PC-9 (cell line): ENCODE measurements at regions not wholly inside any gene's neighbourhood (a gene's known extent, or its start where the extent isn't known, plus 50 kb on each side); places are given as distances from the start of the nearest gene placed in this dataset.

Experiments used
- BruUV-seq: library from RNA; stranded (reverse); fragments of 400-500 nt; replicated peaks from 2 replicates; lab custom pipeline; 2021; lab: Mats Ljungman, UMichigan
- CTCF ChIA-PET: fragments of 300-600 bp; sonication (Branson Sonifier 250); formaldehyde crosslinking; loops from one replicate; lab custom pipeline; 2022; ENCODE audit warnings: antibody characterized with exemption; lab: Charles Lee
- POLR2A ChIA-PET: fragments of 300-600 bp; sonication (Branson Sonifier 250); formaldehyde crosslinking; loops from one replicate; lab custom pipeline; 2022; ENCODE audit warnings: antibody characterized with exemption; ENCODE audit not compliant: unreplicated experiment; lab: Charles Lee
- DNase-seq, 2 experiments: peaks; one replicate each; pipeline versions ENCODE4 v3.0.0 to v3.0.0-alpha.2; 2015 to 2022; ENCODE audit warnings: mixed read lengths in 1 of 2
- H2AFZ ChIP-seq: fragments of 200-600 bp; sonication (generic); 2 replicates; pipeline ENCODE4 v1.8.1; 2017; ENCODE audit warnings: antibody characterized with exemption
- H3F3A ChIP-seq: fragments of 200-600 bp; sonication (generic); 2 replicates; pipeline ENCODE4 v1.8.1; 2017; ENCODE audit warnings: antibody characterized with exemption, mild to moderate bottlenecking, low read depth; ENCODE audit not compliant: insufficient read depth
- H3K27ac ChIP-seq: fragments of 200-600 bp; sonication (generic); 2 replicates; pipeline ENCODE4 v1.6.1; 2016; ENCODE audit warnings: mixed run types
- H3K27me3 ChIP-seq: fragments of 200-600 bp; sonication (generic); 2 replicates; pipeline ENCODE4 v1.6.1; 2016; ENCODE audit warnings: low read depth, mixed run types; ENCODE audit not compliant: insufficient read depth
- H3K36me3 ChIP-seq: fragments of 200-600 bp; sonication (generic); 2 replicates; pipeline ENCODE4 v1.6.1; 2016; ENCODE audit warnings: low read depth, mixed run types
- H3K4me1 ChIP-seq: fragments of 200-600 bp; sonication (generic); replicated peaks from 2 replicates; pipeline ENCODE4 v1.6.1; 2016; ENCODE audit warnings: mixed run types; ENCODE audit not compliant: insufficient read depth
- H3K4me2 ChIP-seq: fragments of 200-600 bp; sonication (generic); 2 replicates; pipeline ENCODE4 v1.6.1; 2017; ENCODE audit warnings: mixed run types
- H3K4me3 ChIP-seq: fragments of 200-600 bp; sonication (generic); 2 replicates; pipeline ENCODE4 v1.6.1; 2016; ENCODE audit warnings: mixed run types
- H3K79me2 ChIP-seq: fragments of 200-600 bp; sonication (generic); 2 replicates; pipeline ENCODE4 v1.6.1; 2017; ENCODE audit warnings: low read depth, mixed run types
- H3K9me2 ChIP-seq: fragments of 200-600 bp; sonication (generic); 2 replicates; pipeline ENCODE4 v1.8.1; 2017; ENCODE audit warnings: mild to moderate bottlenecking; ENCODE audit not compliant: insufficient read depth
- H3K9me3 ChIP-seq: fragments of 200-600 bp; sonication (generic); 2 replicates; pipeline ENCODE4 v1.8.1; 2016; ENCODE audit warnings: low read depth; ENCODE audit not compliant: insufficient read depth
- H4K20me1 ChIP-seq: fragments of 200-600 bp; sonication (generic); 2 replicates; pipeline ENCODE4 v1.8.1; 2017; ENCODE audit not compliant: insufficient read depth
- CTCF ChIP-seq: fragments of 200-600 bp; sonication (generic); conservative IDR thresholded peaks from 2 replicates; pipeline ENCODE4 v1.6.1; 2017; ENCODE audit warnings: mixed run types, antibody characterized with exemption, mild to moderate bottlenecking, moderate library complexity
- EZH2 ChIP-seq: fragments of 200-600 bp; sonication (generic); IDR thresholded peaks from 2 replicates; pipeline ENCODE4 v1.8.0; 2017; ENCODE audit warnings: antibody characterized with exemption, low read depth
- intact Hi-C: fragments of 100-400 bp; cut with micrococcal nuclease; formaldehyde crosslinking; loops from one replicate; pipeline ENCODE4 v1.10.0; 2022; ENCODE audit not compliant: unreplicated experiment

- H3K36me3 ChIP-seq = no peaks in the 10 kb centered on the region
- H3K4me3 ChIP-seq = no peak overlapping the region
- no peak for DNase-seq
- BruUV-seq = no TSS peak
- CTCF ChIA-PET = no interaction called here
- no peak overlapping the region for H3K4me2 ChIP-seq
- H3F3A ChIP-seq = no peaks in the 10 kb centered on the region
- H2AFZ ChIP-seq = no peak overlapping the region; the same call in 1 of the 2 replicates
- H3K27me3 ChIP-seq = no peaks in the 10 kb centered on the region
- H3K79me2 ChIP-seq = no peaks in the 10 kb centered on the region
- no peaks in the 10 kb centered on the region for H3K9me3 ChIP-seq
- POLR2A ChIA-PET = no interaction called here
- H4K20me1 ChIP-seq = no peaks in the 10 kb centered on the region
- no peaks in the 10 kb centered on the region for H3K4me1 ChIP-seq
- intact Hi-C loops = no loop called here
- TF ChIP-seq EZH2 (no peak), CTCF (no peak)
- H3K9me2 ChIP-seq = peaks cover 9% of the 10 kb centered on the region
- H3K27ac ChIP-seq = no peak overlapping the region
These were observed 312.3 kb downstream of the ZBBX start for GRCh38 chr3:167067787-167068161.

- H3K4me3 ChIP-seq = no peak overlapping the region
- intact Hi-C loops = no loop called here
- H2AFZ ChIP-seq = no peak overlapping the region; the same call in 1 of the 2 replicates
- H3F3A ChIP-seq = no peaks in the 10 kb centered on the region
- no TSS peak for BruUV-seq
- H3K4me2 ChIP-seq = no peak overlapping the region
- no peak for TF ChIP-seq CTCF
- no peak for TF ChIP-seq EZH2
- H3K9me2 ChIP-seq = peaks cover 9% of the 10 kb centered on the region
- no peaks in the 10 kb centered on the region for H4K20me1 ChIP-seq
- no peaks in the 10 kb centered on the region for H3K36me3 ChIP-seq
- no peaks in the 10 kb centered on the region for H3K4me1 ChIP-seq
- no peak overlapping the region for H3K27ac ChIP-seq
- DNase-seq = no peak
- CTCF ChIA-PET = no interaction called here
- POLR2A ChIA-PET = no interaction called here
- H3K79me2 ChIP-seq = no peaks in the 10 kb centered on the region
- H3K27me3 ChIP-seq = no peaks in the 10 kb centered on the region
- H3K9me3 ChIP-seq = no peaks in the 10 kb centered on the region
These were observed 312.9 kb downstream of the ZBBX start for GRCh38 chr3:167066977-167067786.

- intact Hi-C loops = no loop called here
- no peak overlapping the region for H2AFZ ChIP-seq
- no peaks in the 10 kb centered on the region; the same call in 1 of the 2 replicates for H3K9me2 ChIP-seq
- no peaks in the 10 kb centered on the region for H3K36me3 ChIP-seq
- H3K79me2 ChIP-seq = no peaks in the 10 kb centered on the region
- H3F3A ChIP-seq = no peaks in the 10 kb centered on the region
- CTCF ChIA-PET = no interaction called here
- no peaks in the 10 kb centered on the region for H3K4me1 ChIP-seq
- no TSS peak for BruUV-seq
- no peak overlapping the region for H3K27ac ChIP-seq
- no peak overlapping the region for H3K4me2 ChIP-seq
- H4K20me1 ChIP-seq = no peaks in the 10 kb centered on the region
- no peak for DNase-seq
- POLR2A ChIA-PET = no interaction called here
- no peaks in the 10 kb centered on the region for H3K27me3 ChIP-seq
- no peak overlapping the region for H3K4me3 ChIP-seq
- no peaks in the 10 kb centered on the region for H3K9me3 ChIP-seq
- no peak for TF ChIP-seq CTCF
- no peak for TF ChIP-seq EZH2
These were observed 322.5 kb downstream of the ZBBX start for GRCh38 chr3:167057581-167057980.
